GM13977 (cell line): ENCODE measurements at regions not wholly inside any gene's neighbourhood (a gene's known extent, or its start where the extent isn't known, plus 50 kb on each side); places are given as distances from the start of the nearest gene placed in this dataset.

ENCODE experiments used
- DNase-seq: peaks from one replicate; pipeline ENCODE4 v3.0.0; 2012; ENCODE audit warnings: low spot score
- CTCF ChIP-seq: IDR thresholded peaks from 2 replicates; pipeline ENCODE4 v1.5.1; 2012; ENCODE audit warnings: mild to moderate bottlenecking, control low read depth; ENCODE audit not compliant: insufficient read depth; ENCODE audit errors: extremely low read depth, missing control alignments
- in situ Hi-C: fragments of 300-500 bp; cut with MboI; formaldehyde crosslinking; loops from one replicate; pipeline ENCODE4 v1.12.0; 2022; ENCODE audit warnings: low sequenced_read_pairs, low pct_unique_long_range_greater_than_20kb, mixed read lengths, inconsistent platforms; ENCODE audit not compliant: unreplicated experiment

GRCh38 chr14:54104601-54105145 lies 148.0 kb upstream of the BMP4 start:
- no peak for TF ChIP-seq CTCF
- in situ Hi-C loops, result no loop called here
- no peak for DNase-seq

DNA sequence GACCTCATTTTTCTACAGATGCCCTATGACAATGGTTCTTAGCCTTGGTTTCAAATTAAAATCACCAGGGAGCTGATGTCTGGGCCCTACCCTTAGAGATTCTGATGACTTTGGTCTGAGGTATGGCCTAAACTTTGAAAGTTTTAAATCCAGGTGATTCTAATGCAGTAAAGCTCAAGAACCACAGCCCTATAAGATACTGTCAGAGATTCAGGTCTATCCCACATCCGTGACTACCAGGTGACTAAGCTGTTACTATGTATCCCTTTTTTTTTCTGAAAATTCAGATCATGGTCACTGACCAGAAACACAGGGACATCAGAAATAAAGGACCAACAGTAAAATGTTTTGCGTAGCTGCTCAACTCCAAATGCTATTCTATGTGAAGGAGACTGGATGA lies 148.8 kb upstream of the BMP4 start:
- DNase-seq, result no peak
- TF ChIP-seq CTCF, result no peak
- in situ Hi-C loops, result no loop called here

GRCh38 chr14:54105898-54106297 lies 149.3 kb upstream of the BMP4 start:
- no peak for TF ChIP-seq CTCF
- no peak for DNase-seq
- in situ Hi-C loops, result no loop called here

- DNase-seq, result no peak
- no peak for TF ChIP-seq CTCF
- in situ Hi-C loops, result no loop called here
These were observed 150.2 kb upstream of the BMP4 start for GRCh38 chr14:54106661-54107377.

DNA sequence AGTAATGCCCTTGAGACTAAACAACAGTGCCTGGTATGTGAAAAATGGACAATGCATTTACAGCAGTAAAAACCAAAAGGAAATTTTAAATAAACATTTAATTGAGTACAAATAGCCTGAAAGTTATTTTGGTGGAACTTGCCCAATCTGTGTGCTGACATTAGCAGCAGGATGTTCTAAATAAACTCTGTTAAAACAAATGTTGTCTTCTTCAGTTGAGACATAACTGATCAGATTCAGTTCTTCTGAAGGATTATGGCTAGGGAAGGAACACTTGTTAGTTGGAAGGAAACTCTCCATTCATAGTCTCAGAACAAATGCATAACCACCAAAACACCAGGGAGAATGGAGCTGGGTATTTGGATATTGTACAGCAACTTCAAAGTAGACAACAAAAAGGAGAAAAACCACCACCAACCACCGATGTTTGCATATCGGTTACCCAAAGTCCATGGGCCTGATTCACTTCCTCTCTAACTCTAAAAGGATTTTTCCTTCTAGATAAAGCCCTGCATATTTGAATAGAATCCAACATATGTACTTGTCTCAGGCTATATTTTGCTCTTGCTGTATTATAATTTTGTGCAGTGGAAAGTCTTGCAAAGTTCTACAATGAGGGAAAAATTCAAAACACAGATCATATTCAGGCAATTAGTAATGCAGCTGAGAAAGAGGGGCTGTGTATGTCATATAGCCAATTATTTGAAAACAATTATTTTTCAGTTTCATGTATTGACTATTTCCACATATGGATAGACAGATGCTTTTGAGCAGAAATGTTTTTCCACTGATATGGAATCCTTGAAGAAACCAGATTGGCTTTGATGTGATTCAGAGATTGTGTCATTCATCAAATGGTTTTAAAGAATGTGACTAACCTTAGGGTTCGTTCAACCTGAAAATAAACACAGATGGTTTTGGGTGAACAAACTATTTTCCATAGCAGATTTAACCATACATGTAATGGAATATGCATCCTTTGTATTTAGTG lies 152.2 kb upstream of the BMP4 start:
- no peak for TF ChIP-seq CTCF
- no peak for DNase-seq
- in situ Hi-C loops, result no loop called here

DNA sequence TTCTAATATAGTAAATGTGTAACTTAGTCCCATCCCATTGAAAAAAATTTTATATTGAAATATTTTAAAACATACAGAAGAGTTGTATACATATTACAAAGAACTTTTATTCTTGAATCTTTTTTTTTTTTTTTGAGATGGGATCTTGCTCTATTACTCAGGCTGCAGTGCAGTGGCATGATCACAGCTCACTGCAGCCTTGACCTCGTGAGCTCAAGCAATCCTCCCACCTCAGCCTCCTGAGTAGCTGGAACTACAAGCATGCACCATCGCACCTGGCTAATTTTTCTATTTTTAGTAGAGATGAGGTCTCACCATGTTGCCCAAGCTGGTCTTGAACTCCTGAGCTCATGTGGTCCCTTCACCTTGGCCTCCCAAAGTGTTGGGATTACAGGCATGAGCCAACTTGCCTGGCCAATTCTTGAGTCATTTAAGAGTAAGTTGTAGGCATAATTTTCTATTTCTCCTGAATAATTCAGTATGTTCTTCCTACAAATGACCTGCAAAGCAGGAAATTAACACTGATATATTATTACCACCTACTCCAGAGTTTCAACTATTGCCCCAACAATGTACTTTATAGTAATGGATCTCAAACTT lies 153.0 kb upstream of the BMP4 start:
- no peak for DNase-seq
- in situ Hi-C loops, result no loop called here
- no peak for TF ChIP-seq CTCF
